C1 segment of cervical spinal cord (tissue), 14 donors: ENCODE measurements at regions not wholly inside any gene's neighbourhood (a gene's known extent, or its start where the extent isn't known, plus 50 kb on each side); places are given as distances from the start of the nearest gene placed in this dataset.
"Not testable (repeated sequence)": the region's sequence is repeated elsewhere in the genome, so short reads cannot be mapped to it uniquely, and the experiment has no call there.

Source experiments
- DNase-seq, 14 donors: peaks; one replicate each; lab custom pipeline; 2025; lab: John Stamatoyannopoulos, UW

- DNase-seq, result no peak
These were observed 405.6 kb upstream of the TOM1L1 start for GRCh38 chr17:54494721-54495715.

- no peak for DNase-seq
These were observed 395.2 kb upstream of the TOM1L1 start for GRCh38 chr17:54505404-54505803.

GRCh38 chr17:54518706-54519105 lies 381.9 kb upstream of the TOM1L1 start:
- DNase-seq, result no peak

- DNase-seq, result no peak
These were observed 379.5 kb upstream of the TOM1L1 start for GRCh38 chr17:54521137-54521536.

GRCh38 chr17:54524501-54524900 lies 376.2 kb upstream of the TOM1L1 start:
- no peak for DNase-seq

GRCh38 chr17:54527941-54528340 lies 372.7 kb upstream of the TOM1L1 start:
- DNase-seq, result no peak

- no peak for DNase-seq
These were observed 370.3 kb upstream of the TOM1L1 start for GRCh38 chr17:54530398-54530797.

- DNase-seq, result no peak
These were observed 364.3 kb upstream of the TOM1L1 start for GRCh38 chr17:54536306-54536705.

- no peak for DNase-seq
These were observed 363.0 kb upstream of the TOM1L1 start for GRCh38 chr17:54537656-54538055.

GRCh38 chr17:54544249-54544648 lies 356.4 kb upstream of the TOM1L1 start:
- no peak for DNase-seq

GRCh38 chr17:54559883-54560282 lies 340.8 kb upstream of the TOM1L1 start:
- no peak for DNase-seq

GRCh38 chr17:54608634-54609155 lies 292.0 kb upstream of the TOM1L1 start:
- DNase-seq, result no peak

- no peak for DNase-seq
These were observed 280.2 kb upstream of the TOM1L1 start for GRCh38 chr17:54620399-54620978.

- DNase-seq, result no peak
These were observed 276.9 kb upstream of the TOM1L1 start for GRCh38 chr17:54623746-54624145.

GRCh38 chr17:54626146-54626703 lies 274.4 kb upstream of the TOM1L1 start:
- DNase-seq, result no peak

- not testable (repeated sequence) for DNase-seq
These were observed 261.2 kb upstream of the TOM1L1 start for GRCh38 chr17:54639426-54639825.

- DNase-seq, result no peak
These were observed 237.4 kb upstream of the TOM1L1 start for GRCh38 chr17:54662978-54663876.

- no peak for DNase-seq
These were observed 234.1 kb upstream of the TOM1L1 start for GRCh38 chr17:54666559-54666958.

- no peak for DNase-seq
These were observed 222.5 kb upstream of the TOM1L1 start for GRCh38 chr17:54678158-54678557.

- DNase-seq, result no peak
These were observed 220.2 kb upstream of the TOM1L1 start for GRCh38 chr17:54680410-54680809.

GRCh38 chr17:54694287-54694887 lies 206.3 kb upstream of the TOM1L1 start:
- DNase-seq, result no peak
